ENCODE measurements at regions not wholly inside any gene's neighbourhood (a gene's known extent, or its start where the extent isn't known, plus 50 kb on each side); places are given as distances from the start of the nearest gene placed in this dataset.

GRCh38 chr20:21586682-21587081 lies 72.8 kb upstream of the NKX2-2 start:
- intact Hi-C loops (cut with micrococcal nuclease) = no loop called here
- DNase-seq = no peak

DNA sequence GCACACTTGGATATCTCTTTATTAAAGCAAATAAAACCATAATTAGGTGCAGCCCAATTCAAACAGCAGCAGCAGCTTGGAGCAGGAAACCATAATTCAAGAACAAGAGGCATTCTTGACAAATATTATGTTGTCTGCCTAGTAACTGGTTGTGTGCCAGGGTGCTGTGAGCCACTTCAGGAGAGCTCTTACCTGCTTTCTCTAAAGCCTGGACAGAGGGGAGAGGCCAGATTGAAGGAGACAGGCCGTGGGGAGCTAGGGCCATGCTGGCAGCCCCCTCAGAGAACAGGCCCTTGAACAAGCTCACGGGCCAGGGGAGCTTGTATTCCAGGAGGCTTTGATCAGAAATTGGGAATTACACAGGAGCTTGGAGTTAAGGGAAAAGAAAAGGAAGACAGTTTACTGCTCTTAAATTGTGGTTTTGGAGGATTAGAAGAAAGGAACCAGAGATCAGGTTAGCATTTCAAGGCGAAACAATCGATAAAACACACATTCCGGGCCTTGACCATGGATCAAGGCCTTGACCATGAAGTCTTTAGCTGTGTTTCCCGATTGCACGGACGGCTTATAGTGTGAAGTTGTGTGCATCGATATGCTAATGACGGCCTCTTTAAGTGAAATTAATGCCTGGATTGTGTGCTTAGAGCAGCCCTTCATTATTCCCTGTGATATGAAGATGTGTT lies 69.8 kb upstream of the NKX2-2 start:
- intact Hi-C loops (cut with micrococcal nuclease) = no loop called here
- ATAC-seq (no peak), DNase-seq (no peak)

More at GRCh38 chr20:21586682-21587081, 72.8 kb upstream of the NKX2-2 start:
- no peak for ATAC-seq

- no peak for ATAC-seq
- no peak for DNase-seq
- intact Hi-C loops (cut with micrococcal nuclease) = no loop called here
Measured at GRCh38 chr20:21577551-21577950, 63.7 kb upstream of the NKX2-2 start.

DNA sequence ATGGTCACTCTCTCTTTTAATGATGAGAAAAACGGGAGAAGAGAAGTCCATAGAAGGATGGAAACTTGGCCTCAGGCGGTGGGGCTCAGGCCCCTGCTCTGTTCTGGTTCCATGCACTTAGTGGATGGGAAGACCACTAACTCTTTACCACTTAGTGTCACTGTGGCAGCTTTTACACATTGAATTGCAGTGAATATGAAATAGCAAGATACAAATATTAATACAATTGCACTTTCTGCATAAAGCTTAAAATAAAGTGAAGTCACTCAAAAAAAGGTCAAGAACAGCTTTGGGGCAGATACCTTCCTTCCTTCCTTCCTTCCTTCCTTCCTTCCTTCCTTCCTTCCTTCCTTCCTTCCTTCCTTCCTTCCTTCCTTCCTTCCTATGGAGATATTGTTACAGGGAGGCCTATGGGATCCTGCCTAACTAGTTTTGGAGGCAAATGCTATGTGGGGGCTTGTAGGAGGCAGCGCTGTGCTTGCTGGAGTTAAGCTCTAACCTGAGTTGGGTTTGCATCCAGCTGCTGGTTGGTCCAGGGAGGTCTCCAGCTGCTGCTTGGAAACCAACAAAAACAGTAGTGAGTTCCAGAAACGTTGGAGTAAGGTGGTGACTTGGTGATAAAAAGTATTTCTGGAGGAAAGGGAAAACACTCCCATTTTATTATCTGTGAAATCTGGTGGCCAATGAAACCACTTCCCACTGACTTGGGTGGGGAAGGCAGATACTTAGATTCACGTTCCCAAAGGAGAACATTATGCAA lies 62.3 kb upstream of the NKX2-2 start:
- ATAC-seq (no peak), DNase-seq (no peak)
- intact Hi-C loops (cut with micrococcal nuclease) = no loop called here

- intact Hi-C loops (cut with micrococcal nuclease) = no loop called here
- ATAC-seq = no peak
- DNase-seq = no peak
Measured at GRCh38 chr20:21575167-21575566, 61.3 kb upstream of the NKX2-2 start.

- intact Hi-C loops (cut with micrococcal nuclease) = no loop called here
- no peak for ATAC-seq
- no peak for DNase-seq
Measured at GRCh38 chr20:21574443-21574842, 60.6 kb upstream of the NKX2-2 start.

GRCh38 chr20:21573259-21573658 lies 59.4 kb upstream of the NKX2-2 start:
- intact Hi-C loops (cut with micrococcal nuclease) = no loop called here
- no peak for DNase-seq
- ATAC-seq = no peak

GRCh38 chr20:21571841-21572690 lies 58.2 kb upstream of the NKX2-2 start:
- DNase-seq = no peak
- intact Hi-C loops (cut with micrococcal nuclease) = no loop called here
- no peak for ATAC-seq

DNA sequence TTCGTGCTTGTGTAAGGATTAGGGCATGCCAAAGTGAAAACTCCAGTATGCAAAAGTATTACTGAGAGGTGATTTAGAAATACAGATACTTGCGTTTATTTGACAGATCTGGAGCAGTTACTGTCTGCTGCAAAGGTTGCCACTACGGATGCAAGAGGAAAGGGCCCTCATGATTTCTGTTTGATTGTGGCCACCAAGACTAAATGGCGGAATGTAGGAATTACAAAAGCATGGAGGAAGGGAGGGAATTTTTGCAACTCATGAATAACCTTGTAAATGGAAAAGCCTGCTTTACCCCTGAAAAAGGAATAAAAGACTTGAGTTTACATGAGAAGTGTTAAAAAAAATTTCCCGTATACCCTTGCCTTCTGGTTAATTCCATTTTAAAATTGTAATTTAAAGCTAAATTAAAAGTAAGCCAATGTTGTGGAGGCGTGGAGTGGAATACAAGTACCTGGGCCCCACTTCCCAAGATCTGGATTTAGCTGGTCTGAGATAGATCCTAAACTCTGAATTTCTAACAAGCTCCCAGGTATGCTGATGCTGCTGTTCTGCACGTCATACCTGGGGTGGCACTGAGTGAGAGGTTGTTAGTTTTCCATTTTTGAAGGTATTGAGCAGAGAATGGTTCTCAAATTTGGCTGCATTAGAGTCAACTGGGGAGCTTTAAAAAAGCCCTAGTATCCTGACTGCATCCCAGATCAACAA lies 56.6 kb upstream of the NKX2-2 start:
- intact Hi-C loops (cut with micrococcal nuclease) = no loop called here
- DNase-seq (no peak), ATAC-seq (no peak)

GRCh38 chr20:21569586-21569985 lies 55.7 kb upstream of the NKX2-2 start:
- ATAC-seq (no peak), DNase-seq (no peak)
- intact Hi-C loops (cut with micrococcal nuclease) = no loop called here

GRCh38 chr20:21564127-21564773 lies 50.4 kb upstream of the NKX2-2 start:
- DNase-seq (no peak), ATAC-seq (no peak)
- intact Hi-C loops (cut with micrococcal nuclease) = no loop called here

Measured in left ventricle myocardium superior (tissue), 1 donor.